ENCODE measurements at regions not wholly inside any gene's neighbourhood (a gene's known extent, or its start where the extent isn't known, plus 50 kb on each side); places are given as distances from the start of the nearest gene placed in this dataset.

GRCh38 chr10:130230036-130230435, 93.8 kb downstream of the GLRX3 start:
- DNase-seq (ENCODE audit: low spot score) = no peak
- ATAC-seq = no peak
- intact Hi-C loops (cut with DNase I) = no loop called here

- intact Hi-C loops (cut with DNase I) = no loop called here
- ATAC-seq (no peak), DNase-seq (ENCODE audit: low spot score) (no peak)
Observed at GRCh38 chr10:130230611-130231010, 94.4 kb downstream of the GLRX3 start.

GRCh38 chr10:130231251-130231741, 95.1 kb downstream of the GLRX3 start:
- no peak for ATAC-seq
- intact Hi-C loops (cut with DNase I) = no loop called here
- DNase-seq (ENCODE audit: low spot score) = no peak

GRCh38 chr10:130232166-130233034, 96.2 kb downstream of the GLRX3 start:
- intact Hi-C loops (cut with DNase I) = no loop called here
- DNase-seq (ENCODE audit: low spot score) (no peak), ATAC-seq (no peak)

- intact Hi-C loops (cut with DNase I) = no loop called here
- DNase-seq (ENCODE audit: low spot score) (no peak), ATAC-seq (no peak)
Observed at GRCh38 chr10:130233035-130233360, 96.8 kb downstream of the GLRX3 start.

GRCh38 chr10:130233426-130233825, 97.2 kb downstream of the GLRX3 start:
- intact Hi-C loops (cut with DNase I) = no loop called here
- no peak for ATAC-seq
- no peak for DNase-seq (ENCODE audit: low spot score)

- DNase-seq (ENCODE audit: low spot score) = no peak
- intact Hi-C loops (cut with DNase I) = no loop called here
- ATAC-seq = no peak
Observed at GRCh38 chr10:130234171-130234965, 98.2 kb downstream of the GLRX3 start.

GRCh38 chr10:130236711-130237110, 100.5 kb downstream of the GLRX3 start:
- DNase-seq (ENCODE audit: low spot score) (no peak), ATAC-seq (no peak)
- intact Hi-C loops (cut with DNase I) = no loop called here

GRCh38 chr10:130240409-130240808, 104.2 kb downstream of the GLRX3 start:
- intact Hi-C loops (cut with DNase I) = no loop called here
- ATAC-seq (no peak), DNase-seq (ENCODE audit: low spot score) (no peak)

GRCh38 chr10:130242513-130242912, 106.3 kb downstream of the GLRX3 start:
- ATAC-seq (no peak), DNase-seq (ENCODE audit: low spot score) (no peak)
- intact Hi-C loops (cut with DNase I) = no loop called here

GRCh38 chr10:130243015-130243414, 106.8 kb downstream of the GLRX3 start:
- intact Hi-C loops (cut with DNase I) = no loop called here
- no peak for ATAC-seq
- DNase-seq (ENCODE audit: low spot score) = no peak

GRCh38 chr10:130244031-130244927, 108.1 kb downstream of the GLRX3 start:
- no peak for ATAC-seq
- no peak for DNase-seq (ENCODE audit: low spot score)
- intact Hi-C loops (cut with DNase I) = no loop called here

GRCh38 chr10:130244928-130245495, 108.8 kb downstream of the GLRX3 start:
- DNase-seq (ENCODE audit: low spot score) (peak; percentile 17), ATAC-seq (no peak)
- intact Hi-C loops (cut with DNase I) = no loop called here

- intact Hi-C loops (cut with DNase I) = no loop called here
- DNase-seq (ENCODE audit: low spot score) (peak; percentile 36), ATAC-seq (no peak)
Observed at GRCh38 chr10:130246113-130246512, 109.9 kb downstream of the GLRX3 start.

- intact Hi-C loops (cut with DNase I) = no loop called here
- DNase-seq (ENCODE audit: low spot score) (no peak), ATAC-seq (no peak)
Observed at GRCh38 chr10:130250127-130250526, 113.9 kb downstream of the GLRX3 start.

- DNase-seq (ENCODE audit: low spot score) = no peak
- intact Hi-C loops (cut with DNase I) = no loop called here
- ATAC-seq = no peak
Observed at GRCh38 chr10:130251766-130252165, 115.6 kb downstream of the GLRX3 start.

- intact Hi-C loops (cut with DNase I) = no loop called here
- no peak for DNase-seq (ENCODE audit: low spot score)
- no peak for ATAC-seq
Observed at GRCh38 chr10:130254243-130254642, 118.1 kb downstream of the GLRX3 start.

GRCh38 chr10:130254662-130255061, 118.5 kb downstream of the GLRX3 start:
- ATAC-seq (no peak), DNase-seq (ENCODE audit: low spot score) (no peak)
- intact Hi-C loops (cut with DNase I) = no loop called here

- ATAC-seq = no peak
- intact Hi-C loops (cut with DNase I) = no loop called here
- DNase-seq (ENCODE audit: low spot score) = no peak
Observed at GRCh38 chr10:130255777-130256176, 119.6 kb downstream of the GLRX3 start.
